ENCODE measurements at regions not wholly inside any gene's neighbourhood (a gene's known extent, or its start where the extent isn't known, plus 50 kb on each side); places are given as distances from the start of the nearest gene placed in this dataset.

DNA sequence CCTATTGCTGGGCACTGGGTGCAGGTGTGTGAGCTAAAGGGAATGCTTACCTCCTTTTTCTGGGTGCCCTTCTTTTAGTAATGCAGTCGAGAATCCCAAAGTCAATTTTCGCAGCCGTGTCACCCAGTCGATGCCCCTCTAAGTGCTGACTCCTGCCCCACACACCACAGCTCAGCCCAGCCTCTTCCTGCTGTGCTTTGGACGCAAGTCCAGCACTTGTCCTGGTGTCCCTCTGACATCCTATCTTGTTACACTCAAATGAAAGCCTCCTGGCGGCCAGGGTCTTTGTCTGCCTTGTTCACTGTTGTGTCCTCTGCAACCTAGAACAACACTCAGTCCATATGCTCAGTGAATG is 58.5 kb upstream of the RUNX3 start:
- intact Hi-C loops (cut with DNase I): no loop called here
- no peak for DNase-seq

DNA sequence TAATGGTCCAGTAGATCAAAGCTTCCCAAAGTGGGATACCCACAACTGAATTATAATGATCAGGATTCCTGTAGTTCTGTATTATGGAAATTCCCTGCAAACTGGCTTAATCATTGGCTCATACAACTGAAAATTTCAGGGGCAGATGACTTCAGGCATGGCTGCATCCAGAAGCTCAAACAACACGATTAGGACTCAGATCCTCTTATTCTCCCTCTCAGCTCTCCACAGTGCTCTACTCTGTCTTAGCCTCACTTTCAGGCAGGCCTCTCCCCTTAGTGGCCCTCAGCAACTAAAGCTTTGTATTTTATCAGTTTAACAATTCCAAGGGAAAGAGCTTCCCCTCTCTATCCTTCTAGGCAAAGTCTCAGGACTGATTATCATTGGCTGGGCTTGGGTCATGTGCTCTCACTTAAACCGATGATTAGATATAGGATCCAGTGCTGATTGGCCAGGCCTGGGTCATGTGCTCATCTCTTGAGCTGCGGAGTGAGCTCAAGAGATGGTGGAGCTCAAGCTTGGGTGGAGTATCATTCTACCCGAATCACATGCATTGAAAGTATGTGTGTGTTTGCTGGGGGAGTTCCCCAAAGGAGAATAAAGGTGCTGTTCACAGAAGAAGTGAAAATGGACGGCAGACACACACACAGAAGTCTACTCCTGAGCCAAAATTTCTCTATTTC is 57.9 kb upstream of the RUNX3 start:
- DNase-seq: no peak
- intact Hi-C loops (cut with DNase I): no loop called here

DNA sequence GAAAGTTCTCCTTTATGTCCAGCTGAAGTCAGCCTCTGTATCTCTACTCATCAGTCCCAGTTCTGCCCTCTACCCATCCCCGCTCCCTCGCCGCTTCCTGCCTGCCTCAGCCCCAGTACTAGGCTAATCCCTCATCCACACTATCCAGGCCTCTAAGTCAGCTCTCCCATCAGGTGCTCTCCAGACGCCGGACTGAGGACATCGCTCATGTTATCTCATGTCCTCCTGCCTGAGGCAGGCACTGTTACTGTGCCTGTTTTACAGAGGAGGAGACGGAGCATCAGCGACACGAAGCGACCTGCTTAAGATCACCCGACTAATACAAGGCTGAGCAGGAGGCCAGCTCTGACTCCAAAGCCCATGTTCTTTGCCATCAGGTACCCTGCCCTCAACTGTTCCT is 57.3 kb upstream of the RUNX3 start:
- intact Hi-C loops (cut with DNase I): no loop called here

DNA sequence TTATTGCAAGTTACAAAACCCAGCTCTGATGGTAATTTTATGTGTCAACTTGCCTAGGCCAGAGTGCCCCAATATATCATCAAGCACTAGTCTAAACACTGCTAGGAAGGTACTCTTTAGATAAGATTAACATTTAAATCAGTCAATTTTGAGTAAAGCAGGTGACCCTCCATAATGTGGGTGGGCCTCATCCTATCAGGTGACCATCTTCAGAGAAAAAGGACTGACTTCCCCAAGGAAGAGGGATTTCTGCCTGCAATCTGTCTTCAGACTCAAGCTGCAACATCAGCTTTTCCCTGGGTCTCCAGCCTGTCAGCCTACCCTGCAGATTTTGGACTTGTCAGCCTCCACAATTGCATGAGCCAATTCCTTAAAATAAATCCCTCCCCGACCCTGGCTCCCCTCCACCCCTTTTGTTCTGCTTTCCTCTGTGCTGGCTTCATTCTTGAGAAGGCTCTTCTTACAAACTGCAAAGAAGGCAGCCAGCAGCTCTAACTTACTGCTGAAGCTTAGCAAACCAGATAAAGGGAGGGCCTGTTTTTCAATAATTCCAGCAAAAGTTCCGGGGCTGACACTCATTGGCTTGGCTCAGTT is 56.4 kb upstream of the RUNX3 start:
- peak in 3 of 42 donors; percentile 25 to 42 (median 36) for DNase-seq
- intact Hi-C loops (cut with DNase I): no loop called here

More for the DNA sequence above, 57.3 kb upstream of the RUNX3 start:
- no peak for DNase-seq

DNA sequence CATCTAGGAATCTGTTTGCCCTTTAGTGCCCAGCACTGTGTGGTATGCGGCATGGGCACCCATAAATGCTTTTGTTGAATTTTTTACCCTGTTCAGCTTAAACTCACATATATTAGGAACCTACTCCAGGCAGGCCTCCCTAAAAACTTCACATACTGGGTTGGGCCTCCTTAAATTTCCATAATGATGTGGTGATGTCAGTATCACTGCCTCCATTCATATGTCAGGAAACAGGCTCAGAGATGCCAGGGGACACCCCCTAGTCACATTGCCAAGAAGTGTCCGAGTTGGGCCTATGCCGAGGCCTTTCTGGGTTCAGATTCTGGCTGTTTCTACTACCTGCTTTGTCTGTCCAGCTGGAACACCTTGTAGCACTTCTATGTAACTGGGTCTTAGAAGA is 55.7 kb upstream of the RUNX3 start:
- DNase-seq: no peak
- intact Hi-C loops (cut with DNase I): no loop called here

DNA sequence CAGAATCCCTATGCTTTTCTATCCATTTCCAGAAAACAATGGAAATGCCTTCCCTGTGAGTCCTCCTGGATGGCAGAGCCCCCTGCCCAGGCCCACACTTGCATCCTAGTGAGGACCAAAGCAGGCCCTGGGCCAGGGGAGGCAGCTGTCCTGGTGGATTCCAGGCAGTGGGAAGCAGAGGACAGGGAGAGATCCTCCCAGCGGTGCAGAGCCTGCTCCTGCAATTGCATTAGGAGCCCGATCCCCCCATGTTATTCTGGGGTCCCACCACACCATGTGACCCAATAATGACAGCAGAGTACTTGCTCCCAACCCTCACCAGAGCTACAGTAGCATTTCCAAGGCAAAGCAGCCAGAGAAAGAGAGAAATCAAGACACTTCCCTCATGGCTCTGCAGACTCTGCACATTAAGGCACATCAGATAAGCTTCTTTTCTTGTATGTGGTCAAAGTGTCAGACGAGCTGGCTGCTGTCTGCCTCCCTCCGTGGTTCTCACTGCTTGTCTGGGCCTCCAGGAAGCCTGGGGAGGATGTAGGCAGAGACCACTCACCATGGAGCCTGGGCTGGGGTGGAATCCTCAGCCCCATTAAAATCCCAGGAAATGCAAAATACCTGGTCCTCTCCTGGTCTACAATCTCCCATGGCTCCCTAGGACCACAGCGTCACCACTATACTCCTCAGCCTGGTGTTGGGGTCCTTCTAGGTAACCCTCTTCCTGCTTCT is 54.9 kb upstream of the RUNX3 start:
- no peak for DNase-seq
- intact Hi-C loops (cut with DNase I): no loop called here

DNA sequence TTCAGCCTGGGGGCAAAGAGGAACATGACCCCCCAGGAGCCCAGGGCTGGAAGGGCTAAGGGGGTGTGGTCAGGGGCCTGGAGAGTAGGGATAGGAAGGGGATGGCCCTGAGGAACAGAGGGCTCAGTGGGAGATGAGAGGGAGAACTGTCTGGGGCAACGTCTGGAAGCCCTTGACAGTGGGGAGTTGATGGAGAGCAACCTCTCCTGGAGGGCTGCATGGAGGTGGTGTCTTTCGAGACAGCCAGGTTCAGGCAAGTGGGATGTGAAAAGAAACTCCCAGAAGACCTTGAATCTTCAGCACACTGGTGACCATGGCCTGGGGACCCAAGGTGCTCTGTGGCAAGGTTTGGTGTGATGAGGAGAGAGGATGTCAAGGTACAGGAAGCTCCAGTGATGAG is 54.2 kb upstream of the RUNX3 start:
- DNase-seq: no peak
- intact Hi-C loops (cut with DNase I): no loop called here

DNA sequence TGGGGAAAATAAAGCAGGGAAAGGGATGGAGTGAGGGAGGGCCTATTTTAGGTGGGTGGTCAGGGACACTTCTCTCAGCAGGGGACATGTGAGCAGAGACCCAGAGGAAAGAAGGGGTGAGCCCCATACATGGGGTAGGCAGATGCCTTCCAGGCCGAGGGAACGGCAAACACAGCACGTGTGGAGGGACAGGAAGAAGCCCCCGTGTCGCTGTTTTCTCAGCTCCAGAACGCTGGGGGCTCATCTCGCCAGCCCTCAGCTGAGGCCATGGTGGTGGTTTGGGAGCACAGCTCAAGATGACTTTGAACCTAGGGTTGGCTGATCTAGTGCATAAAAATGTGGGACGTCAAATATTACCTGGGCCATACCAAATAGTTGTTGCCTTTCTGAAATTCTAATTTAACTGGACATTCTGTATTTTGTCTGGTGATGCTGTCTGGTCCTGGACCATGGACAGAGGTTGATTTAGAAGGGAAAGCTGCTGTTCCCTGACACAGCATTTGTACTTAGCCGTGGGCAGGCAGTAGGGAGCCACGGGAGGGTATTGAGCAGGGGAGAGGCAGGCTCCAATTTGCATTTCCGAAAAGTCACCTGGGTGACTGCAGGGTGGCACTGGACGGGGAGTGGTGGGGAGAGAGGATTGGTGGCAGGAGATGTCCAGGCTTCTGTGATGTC is 53.1 kb upstream of the RUNX3 start:
- intact Hi-C loops (cut with DNase I): no loop called here
- DNase-seq: no peak

DNA sequence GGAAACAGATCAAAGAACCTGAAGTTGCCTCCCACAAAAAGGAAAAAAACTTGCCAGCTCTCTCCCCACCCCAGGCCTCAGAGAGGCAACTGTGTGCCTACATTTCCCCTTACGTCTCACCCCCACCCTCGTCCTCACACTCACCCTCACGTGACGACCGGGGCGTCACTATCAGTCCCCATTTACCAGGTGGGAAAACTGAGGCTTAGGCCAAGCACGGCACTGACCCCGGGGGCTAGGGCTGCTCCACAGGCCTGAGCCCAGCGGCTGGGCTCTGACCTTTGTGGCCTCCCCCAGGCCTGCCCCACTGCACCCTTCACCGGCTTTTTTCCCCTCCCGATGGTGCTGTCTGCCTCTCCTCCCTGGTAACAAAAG is 51.5 kb upstream of the RUNX3 start:
- DNase-seq: no peak
- intact Hi-C loops (cut with DNase I): no loop called here

DNA sequence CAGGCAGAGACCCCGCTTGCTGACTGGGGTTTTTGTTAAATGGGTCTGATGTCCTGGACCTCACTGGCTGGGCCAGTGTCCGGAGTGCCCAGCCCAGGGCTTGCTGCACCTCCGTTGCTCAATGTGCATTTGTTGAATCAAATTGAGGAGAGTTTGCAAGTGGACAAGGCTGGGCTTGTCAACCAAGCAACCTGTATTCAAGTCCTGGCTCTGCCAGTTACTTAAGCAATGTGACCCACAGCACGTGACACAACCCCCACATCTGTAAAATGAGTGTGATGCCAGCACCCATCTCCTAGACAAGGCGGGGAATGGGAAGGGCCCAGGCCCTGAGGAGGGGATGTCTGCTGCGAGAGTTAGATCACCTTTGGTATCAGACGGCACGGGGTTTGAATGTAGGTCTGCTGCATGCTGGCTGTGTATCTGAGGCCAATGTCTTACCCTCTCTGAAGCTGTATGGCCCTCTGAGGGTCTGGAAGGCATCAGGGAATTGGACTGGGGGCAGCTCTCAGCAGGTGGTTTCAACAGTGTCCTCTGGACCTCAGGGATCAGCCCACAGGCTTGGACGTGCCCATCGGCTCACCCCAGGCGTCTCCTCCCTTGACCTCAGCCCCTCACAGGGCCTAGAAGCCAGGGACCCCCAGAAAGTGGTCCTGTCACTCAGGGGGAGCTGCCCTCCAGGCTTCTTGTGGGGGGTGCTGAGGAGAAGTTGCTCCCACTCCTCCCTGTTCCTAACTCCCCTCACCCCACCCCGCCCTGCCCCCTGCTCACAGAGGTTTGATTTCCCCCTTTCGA is 51.0 kb upstream of the RUNX3 start:
- no peak for DNase-seq
- intact Hi-C loops (cut with DNase I): no loop called here

All from head of caudate nucleus (tissue), 42 donors.